ENCODE measurements at regions not wholly inside any gene's neighbourhood (a gene's known extent, or its start where the extent isn't known, plus 50 kb on each side); places are given as distances from the start of the nearest gene placed in this dataset.

DNA sequence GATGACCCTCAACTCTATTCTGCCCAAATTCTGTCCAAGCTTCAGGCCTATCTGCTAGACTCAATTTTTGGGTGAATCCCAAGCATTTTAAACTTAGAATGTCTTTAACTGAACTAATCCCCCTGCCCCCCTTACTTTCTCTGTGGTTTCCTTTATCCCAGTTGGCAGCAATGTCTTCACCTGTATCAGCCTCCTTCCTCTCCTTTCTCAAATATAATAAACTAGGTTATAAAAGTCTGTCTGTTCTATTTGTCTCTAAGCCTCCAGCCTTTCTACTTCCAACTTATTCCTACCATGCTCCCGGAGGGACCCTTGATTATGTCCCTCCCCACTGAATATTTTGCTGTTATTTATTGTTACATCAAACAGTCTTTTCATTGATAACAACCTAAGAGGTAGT is 375.5 kb upstream of the TRIB2 start:
- no peak for TF ChIP-seq YY1 (IDR thresholded peaks at IDR 0.05; ENCODE audit: insufficient read depth, insufficient read length)
- TF ChIP-seq ZNF274 (IDR thresholded peaks at IDR 0.05; ENCODE audit: low read depth, low read length) = no peak
